ENCODE measurements at regions not wholly inside any gene's neighbourhood (a gene's known extent, or its start where the extent isn't known, plus 50 kb on each side); places are given as distances from the start of the nearest gene placed in this dataset.
"Not testable (repeated sequence)": the region's sequence is repeated elsewhere in the genome, so short reads cannot be mapped to it uniquely, and the experiment has no call there.

DNA sequence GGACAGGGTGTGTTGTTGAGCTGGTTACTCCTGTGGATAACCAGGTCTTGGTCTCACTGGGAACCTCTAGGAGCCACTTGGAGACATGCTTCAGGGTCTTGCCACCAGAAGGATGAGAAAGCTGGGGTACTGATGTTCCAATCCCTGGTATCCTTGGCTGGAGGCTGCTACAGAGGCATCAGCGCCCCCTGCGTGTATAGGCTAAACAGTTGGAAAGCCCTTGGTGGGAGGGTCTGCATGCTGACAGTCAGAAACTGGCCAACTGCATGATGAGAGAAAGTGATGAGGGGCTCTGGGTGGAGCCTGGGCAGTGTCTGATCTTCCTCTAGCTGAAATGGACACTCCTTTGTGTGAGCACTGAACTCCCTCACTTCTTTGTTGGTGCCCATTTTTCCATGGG, 536.9 kb downstream of the XYLT1 start:
- H3K4me1 ChIP-seq = no peaks in the 10 kb centered on the region
- 63% methylated on average over 2 of the region's 2 CpGs; no CpG with 5 or more reads in 1 of the 2 donors for WGBS, 2 donors (ENCODE audit: low coverage in 1 of 2)
- intact Hi-C loops (cut with DNase I; ENCODE audit: low total_unique reads) (no loop called here), in situ Hi-C loops (cut with MboI; ENCODE audit: low pct_ligation_motif_present in 1 of 4, low pct_unique_long_range_greater_than_20kb in 1 of 4, low sequenced_read_pairs in 3 of 4) (no loop called here)
- no peak for DNase-seq
- TF ChIP-seq EP300 (IDR thresholded peaks at IDR 0.05; ENCODE audit: low read depth) (no peak), POLR2A (IDR thresholded peaks at IDR 0.05) (no peak), POLR2AphosphoS5 (IDR thresholded peaks at IDR 0.05) (no peak)
- TF ChIP-seq, protein P1, sequence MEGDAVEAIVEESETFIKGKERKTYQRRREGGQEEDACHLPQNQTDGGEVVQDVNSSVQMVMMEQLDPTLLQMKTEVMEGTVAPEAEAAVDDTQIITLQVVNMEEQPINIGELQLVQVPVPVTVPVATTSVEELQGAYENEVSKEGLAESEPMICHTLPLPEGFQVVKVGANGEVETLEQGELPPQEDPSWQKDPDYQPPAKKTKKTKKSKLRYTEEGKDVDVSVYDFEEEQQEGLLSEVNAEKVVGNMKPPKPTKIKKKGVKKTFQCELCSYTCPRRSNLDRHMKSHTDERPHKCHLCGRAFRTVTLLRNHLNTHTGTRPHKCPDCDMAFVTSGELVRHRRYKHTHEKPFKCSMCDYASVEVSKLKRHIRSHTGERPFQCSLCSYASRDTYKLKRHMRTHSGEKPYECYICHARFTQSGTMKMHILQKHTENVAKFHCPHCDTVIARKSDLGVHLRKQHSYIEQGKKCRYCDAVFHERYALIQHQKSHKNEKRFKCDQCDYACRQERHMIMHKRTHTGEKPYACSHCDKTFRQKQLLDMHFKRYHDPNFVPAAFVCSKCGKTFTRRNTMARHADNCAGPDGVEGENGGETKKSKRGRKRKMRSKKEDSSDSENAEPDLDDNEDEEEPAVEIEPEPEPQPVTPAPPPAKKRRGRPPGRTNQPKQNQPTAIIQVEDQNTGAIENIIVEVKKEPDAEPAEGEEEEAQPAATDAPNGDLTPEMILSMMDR (IDR thresholded peaks at IDR 0.05) = no peak
- no peaks in the 10 kb centered on the region for H3K36me3 ChIP-seq
- peaks cover 17% of the 10 kb centered on the region for H3K27me3 ChIP-seq
- H3K27ac ChIP-seq = no peak overlapping the region
- H3K4me3 ChIP-seq = no peak overlapping the region
- H3K9me3 ChIP-seq = no peaks in the 10 kb centered on the region

DNA sequence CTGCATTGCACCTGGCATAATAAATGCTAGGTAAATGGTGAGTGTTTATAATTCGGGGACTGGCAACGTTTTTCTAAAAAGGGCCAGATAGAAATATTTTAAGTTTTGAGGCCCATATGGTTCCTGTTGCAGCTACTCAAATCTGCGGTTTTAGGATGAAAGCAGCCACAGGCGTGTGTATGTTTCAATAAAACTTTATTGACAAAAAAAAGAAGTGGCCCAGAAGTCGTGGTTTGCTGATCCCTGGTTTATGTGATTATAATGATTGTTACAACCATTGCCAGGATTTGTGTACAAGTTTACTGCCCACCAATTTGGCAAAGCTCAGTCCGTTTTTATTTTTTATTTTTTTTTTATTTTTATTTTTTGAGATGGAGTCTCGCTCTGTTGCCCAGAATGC, 536.1 kb downstream of the XYLT1 start:
- 85 to 91% methylated on average over 6 to 7 of the region's 7 CpGs for WGBS, 2 donors (ENCODE audit: low coverage in 1 of 2)
- Histone ChIP-seq H3K36me3 (no peaks in the 10 kb centered on the region), H3K4me3 (no peak overlapping the region), H3K27ac (no peak overlapping the region), H3K9me3 (no peaks in the 10 kb centered on the region), H3K4me1 (no peaks in the 10 kb centered on the region), H3K27me3 (peaks cover 24% of the 10 kb centered on the region)
- no peak for DNase-seq
- TF ChIP-seq, protein P1 (IDR thresholded peaks at IDR 0.05) = no peak
- TF ChIP-seq EP300 (IDR thresholded peaks at IDR 0.05; ENCODE audit: low read depth) = no peak
- TF ChIP-seq POLR2AphosphoS5 (IDR thresholded peaks at IDR 0.05) = no peak
- no peak for TF ChIP-seq POLR2A (IDR thresholded peaks at IDR 0.05)
- intact Hi-C loops (cut with DNase I; ENCODE audit: low total_unique reads) = no loop called here
- in situ Hi-C loops (cut with MboI; ENCODE audit: low pct_ligation_motif_present in 1 of 4, low pct_unique_long_range_greater_than_20kb in 1 of 4, low sequenced_read_pairs in 3 of 4) = no loop called here

DNA sequence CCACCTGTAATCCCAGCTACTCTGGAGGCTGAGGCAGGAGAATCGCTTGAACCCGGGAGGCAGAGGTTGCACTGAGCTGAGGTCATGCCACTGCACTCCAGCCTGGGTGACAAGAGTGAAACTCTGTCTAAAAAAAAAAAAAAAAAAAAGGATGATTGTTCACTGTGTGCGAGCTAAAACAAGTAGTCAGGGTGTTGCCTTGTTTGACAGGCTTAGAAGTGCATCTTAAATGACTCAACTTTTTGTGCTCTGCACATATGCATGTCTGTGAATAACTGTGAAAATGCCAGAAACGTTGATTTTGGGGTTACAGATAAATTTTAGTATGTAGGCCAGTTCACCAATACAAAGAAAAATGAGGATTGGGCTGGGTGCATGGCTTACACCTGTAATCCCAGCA, 534.9 kb downstream of the XYLT1 start:
- H3K36me3 ChIP-seq; intact Hi-C loops (cut with DNase I; ENCODE audit: low total_unique reads); H3K4me3 ChIP-seq; H3K9me3 ChIP-seq; DNase-seq; H3K4me1 ChIP-seq; in situ Hi-C loops (cut with MboI; ENCODE audit: low pct_ligation_motif_present in 1 of 4, low pct_unique_long_range_greater_than_20kb in 1 of 4, low sequenced_read_pairs in 3 of 4); H3K27ac ChIP-seq: not testable (repeated sequence)
- H3K27me3 ChIP-seq = peaks cover 29% of the 10 kb centered on the region
- 76 to 89% methylated on average over 1 to 4 of the region's 4 CpGs for WGBS, 2 donors (ENCODE audit: low coverage in 1 of 2)

DNA sequence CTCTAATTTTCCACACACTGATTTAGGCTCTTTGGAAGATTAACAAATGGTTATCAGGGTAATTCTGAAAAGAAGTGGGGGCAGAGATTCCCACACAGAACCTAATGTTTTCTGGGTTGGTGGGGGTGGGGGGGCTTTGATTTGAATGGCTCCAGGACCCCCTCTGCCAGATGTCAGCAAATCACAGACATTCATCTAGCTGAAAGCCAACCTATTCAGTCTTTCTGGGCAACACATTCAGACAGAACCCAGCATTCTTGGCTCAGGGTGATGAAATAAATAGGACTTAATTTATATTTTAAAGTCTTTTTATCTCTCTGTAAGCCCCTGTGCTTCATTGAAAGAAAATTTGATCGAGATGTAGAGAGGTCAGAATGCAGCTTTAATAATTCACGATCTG, 533.2 kb downstream of the XYLT1 start:
- no peak for DNase-seq
- peaks cover 37% of the 10 kb centered on the region for H3K27me3 ChIP-seq
- H3K27ac ChIP-seq = no peak overlapping the region
- no peak overlapping the region for H3K4me3 ChIP-seq
- intact Hi-C loops (cut with DNase I; ENCODE audit: low total_unique reads) (no loop called here), in situ Hi-C loops (cut with MboI; ENCODE audit: low pct_ligation_motif_present in 1 of 4, low pct_unique_long_range_greater_than_20kb in 1 of 4, low sequenced_read_pairs in 3 of 4) (no loop called here)
- WGBS, 2 donors (ENCODE audit: low coverage in 1 of 2) = 50 to 59% methylated on average over 2 of the region's 2 CpGs
- TF ChIP-seq POLR2AphosphoS5 (IDR thresholded peaks at IDR 0.05) (no peak), POLR2A (IDR thresholded peaks at IDR 0.05) (no peak), EP300 (IDR thresholded peaks at IDR 0.05; ENCODE audit: low read depth) (no peak)
- TF ChIP-seq, protein P1 (IDR thresholded peaks at IDR 0.05) = no peak
- H3K36me3 ChIP-seq = no peaks in the 10 kb centered on the region
- no peaks in the 10 kb centered on the region for H3K4me1 ChIP-seq
- H3K9me3 ChIP-seq = no peaks in the 10 kb centered on the region

DNA sequence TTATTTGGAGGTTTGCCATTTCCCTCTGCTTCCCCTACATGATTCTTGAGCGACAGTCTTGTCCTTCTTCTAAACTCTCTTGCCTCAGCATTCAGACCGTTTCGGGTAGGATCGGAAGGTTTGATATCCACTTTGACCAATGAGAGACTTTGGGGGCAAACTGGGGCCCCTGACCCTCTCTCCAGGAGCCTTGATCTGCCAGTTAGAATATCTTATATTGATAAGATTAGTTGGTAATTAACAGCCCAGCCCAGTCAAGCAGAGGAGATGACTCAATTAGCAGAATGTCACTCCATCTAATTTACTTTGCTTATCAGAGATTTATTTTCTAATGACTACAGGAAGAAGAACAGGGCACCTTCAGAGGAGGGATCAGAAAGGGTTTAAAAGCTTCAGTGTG, 532.8 kb downstream of the XYLT1 start:
- TF ChIP-seq, protein P1 (IDR thresholded peaks at IDR 0.05) = no peak
- no peak for TF ChIP-seq EP300 (IDR thresholded peaks at IDR 0.05; ENCODE audit: low read depth)
- TF ChIP-seq POLR2AphosphoS5 (IDR thresholded peaks at IDR 0.05) = no peak
- TF ChIP-seq POLR2A (IDR thresholded peaks at IDR 0.05) = no peak
- Histone ChIP-seq H3K36me3 (no peaks in the 10 kb centered on the region), H3K4me3 (no peak overlapping the region), H3K4me1 (no peaks in the 10 kb centered on the region), H3K27ac (no peak overlapping the region), H3K27me3 (peaks cover 37% of the 10 kb centered on the region), H3K9me3 (no peaks in the 10 kb centered on the region)
- DNase-seq = no peak
- in situ Hi-C loops (cut with MboI; ENCODE audit: low pct_ligation_motif_present in 1 of 4, low pct_unique_long_range_greater_than_20kb in 1 of 4, low sequenced_read_pairs in 3 of 4) = no loop called here
- 63 to 66% methylated on average over 3 to 4 of the region's 4 CpGs for WGBS, 2 donors (ENCODE audit: low coverage in 1 of 2)
- intact Hi-C loops (cut with DNase I; ENCODE audit: low total_unique reads) = no loop called here
